Upper lobe of left lung (tissue), 4 donors: ENCODE measurements at regions not wholly inside any gene's neighbourhood (a gene's known extent, or its start where the extent isn't known, plus 50 kb on each side); places are given as distances from the start of the nearest gene placed in this dataset.

Experiments
- EP300 ChIP-seq, 4 donors: sonication (generic); formaldehyde crosslinking; IDR thresholded peaks; one replicate each; pipeline ENCODE4 v1.5.1; 2017; ENCODE audit warnings: antibody characterized with exemption in 4 of 4, control low read depth in 2 of 4
- POLR2A ChIP-seq, 4 donors: fragments of 450-650 bp; IDR thresholded peaks; one replicate each; pipeline ENCODE4 v1.5.1; 2016 to 2017; ENCODE audit warnings: antibody characterized with exemption in 4 of 4, mild to moderate bottlenecking in 2 of 4
- POLR2AphosphoS5 ChIP-seq, 2 donors: sonication (generic); formaldehyde crosslinking; IDR thresholded peaks; one replicate each; pipeline ENCODE4 v1.5.1; 2017; ENCODE audit warnings: antibody characterized with exemption in 2 of 2
- TF ChIP-seq, protein P1 (sequence below), 6 experiments: fragments of 450-650 bp in 4 of 6; fragments of 200-600 bp in 2 of 6; sonication (generic) in 2 of 6; IDR thresholded peaks; one replicate each; pipeline ENCODE4 v1.5.1; 2016 to 2019; ENCODE audit warnings: antibody characterized with exemption in 6 of 6

DNA sequence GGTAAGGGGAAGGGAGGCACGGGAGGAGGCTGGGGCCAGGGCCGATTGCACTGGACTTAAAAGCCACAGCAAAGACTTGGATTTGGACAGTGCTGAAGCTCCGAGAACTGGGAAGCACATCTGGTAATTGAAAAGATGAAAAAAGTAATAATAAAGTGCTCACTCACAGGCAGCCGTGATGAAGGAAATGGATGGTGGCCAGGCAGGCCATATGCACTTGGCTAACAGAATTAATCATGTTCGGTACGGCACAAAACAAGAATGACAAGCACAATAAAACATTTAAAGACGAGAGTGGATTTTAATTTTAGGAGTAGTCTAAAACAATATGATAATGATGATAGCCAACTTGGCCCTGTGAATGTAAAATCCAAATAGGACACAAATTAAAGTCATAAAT lies 154.3 kb downstream of the VRK1 start:
- TF ChIP-seq POLR2A (IDR thresholded peaks at IDR 0.05) (no peak), EP300 (IDR thresholded peaks at IDR 0.05) (no peak), POLR2AphosphoS5 (IDR thresholded peaks at IDR 0.05) (no peak)
- TF ChIP-seq, protein P1, sequence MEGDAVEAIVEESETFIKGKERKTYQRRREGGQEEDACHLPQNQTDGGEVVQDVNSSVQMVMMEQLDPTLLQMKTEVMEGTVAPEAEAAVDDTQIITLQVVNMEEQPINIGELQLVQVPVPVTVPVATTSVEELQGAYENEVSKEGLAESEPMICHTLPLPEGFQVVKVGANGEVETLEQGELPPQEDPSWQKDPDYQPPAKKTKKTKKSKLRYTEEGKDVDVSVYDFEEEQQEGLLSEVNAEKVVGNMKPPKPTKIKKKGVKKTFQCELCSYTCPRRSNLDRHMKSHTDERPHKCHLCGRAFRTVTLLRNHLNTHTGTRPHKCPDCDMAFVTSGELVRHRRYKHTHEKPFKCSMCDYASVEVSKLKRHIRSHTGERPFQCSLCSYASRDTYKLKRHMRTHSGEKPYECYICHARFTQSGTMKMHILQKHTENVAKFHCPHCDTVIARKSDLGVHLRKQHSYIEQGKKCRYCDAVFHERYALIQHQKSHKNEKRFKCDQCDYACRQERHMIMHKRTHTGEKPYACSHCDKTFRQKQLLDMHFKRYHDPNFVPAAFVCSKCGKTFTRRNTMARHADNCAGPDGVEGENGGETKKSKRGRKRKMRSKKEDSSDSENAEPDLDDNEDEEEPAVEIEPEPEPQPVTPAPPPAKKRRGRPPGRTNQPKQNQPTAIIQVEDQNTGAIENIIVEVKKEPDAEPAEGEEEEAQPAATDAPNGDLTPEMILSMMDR (IDR thresholded peaks at IDR 0.05), result no peak
